ENCODE measurements at regions not wholly inside any gene's neighbourhood (a gene's known extent, or its start where the extent isn't known, plus 50 kb on each side); places are given as distances from the start of the nearest gene placed in this dataset.
"Not testable (repeated sequence)": the region's sequence is repeated elsewhere in the genome, so short reads cannot be mapped to it uniquely, and the experiment has no call there.

GRCh38 chr10:130973127-130973839 is 338.2 kb downstream of the TCERG1L start:
- DNase-seq: no peak

- no peak for DNase-seq
Observed at GRCh38 chr10:130974166-130974565, 337.4 kb downstream of the TCERG1L start.

- not testable (repeated sequence) for DNase-seq
Observed at GRCh38 chr10:130975351-130975750, 336.2 kb downstream of the TCERG1L start.

DNA sequence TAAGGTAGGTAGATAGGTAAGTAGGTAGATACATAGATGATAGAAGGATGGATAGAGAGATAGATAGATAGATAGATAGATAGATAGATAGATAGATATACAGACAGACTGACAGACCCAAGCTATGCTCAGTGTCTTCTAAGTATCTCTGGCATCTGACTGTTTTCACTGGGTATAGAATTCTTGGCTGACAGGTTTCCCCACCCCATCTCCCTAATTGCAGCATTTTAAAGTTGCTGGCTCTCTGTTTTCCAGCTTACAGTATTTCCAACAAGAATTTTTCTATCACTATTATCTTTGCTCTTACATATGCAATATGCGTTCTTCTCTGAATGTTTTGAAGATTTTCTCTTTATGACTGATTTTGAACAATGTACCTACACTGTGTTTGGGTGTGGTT is 328.7 kb downstream of the TCERG1L start:
- no peak for DNase-seq

GRCh38 chr10:130983749-130984148 is 327.8 kb downstream of the TCERG1L start:
- no peak for DNase-seq

DNA sequence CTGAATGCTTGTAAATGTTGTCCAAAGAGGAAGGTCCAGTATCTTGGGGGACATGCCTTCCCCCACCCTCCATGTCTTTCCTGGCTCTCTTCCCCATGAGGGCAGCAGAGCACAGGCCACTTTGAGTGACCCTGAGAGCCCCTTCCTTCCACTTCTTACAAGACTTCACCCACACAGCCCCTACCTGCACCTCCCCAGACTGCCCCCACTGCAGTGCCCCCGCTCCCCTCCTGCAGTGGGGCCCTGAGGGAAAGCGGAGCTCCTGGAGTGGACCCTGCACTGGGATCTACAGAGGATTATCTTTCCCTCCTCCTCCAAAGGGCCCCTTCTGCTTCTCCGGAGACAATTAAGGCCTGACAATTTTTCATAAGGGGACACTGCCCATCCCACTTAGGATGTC is 326.8 kb downstream of the TCERG1L start:
- no peak for DNase-seq

DNA sequence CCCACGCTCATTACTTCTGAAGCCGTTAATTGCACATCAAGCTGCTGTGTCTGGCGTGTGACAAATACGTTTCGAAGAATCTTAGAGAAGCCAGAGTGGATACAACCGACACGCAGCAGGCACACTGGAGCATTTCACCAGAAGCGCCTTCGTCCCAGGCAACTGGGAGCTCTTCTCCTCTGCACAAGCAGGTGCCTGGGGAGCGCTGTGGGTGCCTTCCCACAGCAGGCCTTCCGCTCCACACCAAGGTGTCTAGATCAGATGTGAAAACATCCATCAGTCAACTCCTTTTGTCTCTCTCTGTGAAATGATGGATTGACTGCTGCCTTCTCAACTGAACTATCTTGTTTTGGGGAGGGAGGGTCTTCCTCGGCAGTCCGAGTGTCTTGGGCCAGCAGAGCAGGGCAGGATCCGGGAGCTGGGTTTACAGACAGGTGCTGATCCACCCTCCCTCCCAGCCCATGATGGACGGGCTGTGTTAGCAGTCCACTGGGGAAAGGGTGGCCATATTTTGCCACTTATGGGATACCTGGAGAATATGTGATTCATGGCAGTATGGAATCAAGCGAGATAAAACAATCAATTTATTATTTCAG is 326.3 kb downstream of the TCERG1L start:
- no peak for DNase-seq

DNA sequence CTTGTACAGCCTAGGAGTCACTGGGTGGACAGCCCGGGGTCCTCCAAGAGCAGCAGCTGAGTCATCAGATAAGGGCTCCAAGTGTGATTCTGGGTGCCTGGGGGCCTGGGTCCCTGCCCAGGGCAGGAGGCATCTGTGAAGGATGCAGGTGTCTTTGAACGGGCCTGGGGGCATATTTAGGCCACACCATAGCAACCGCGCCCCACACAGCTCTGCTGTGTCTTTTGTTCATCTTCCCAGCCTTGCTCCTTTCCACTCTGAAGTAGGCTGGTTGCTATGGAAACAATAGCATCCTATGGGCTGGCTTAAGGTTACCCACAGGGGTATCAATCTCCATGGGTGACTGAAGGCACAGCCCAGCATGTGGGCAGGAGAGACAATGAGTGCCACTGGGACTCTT is 324.7 kb downstream of the TCERG1L start:
- no peak for DNase-seq

GRCh38 chr10:130987401-130987800 is 324.1 kb downstream of the TCERG1L start:
- DNase-seq: no peak

DNA sequence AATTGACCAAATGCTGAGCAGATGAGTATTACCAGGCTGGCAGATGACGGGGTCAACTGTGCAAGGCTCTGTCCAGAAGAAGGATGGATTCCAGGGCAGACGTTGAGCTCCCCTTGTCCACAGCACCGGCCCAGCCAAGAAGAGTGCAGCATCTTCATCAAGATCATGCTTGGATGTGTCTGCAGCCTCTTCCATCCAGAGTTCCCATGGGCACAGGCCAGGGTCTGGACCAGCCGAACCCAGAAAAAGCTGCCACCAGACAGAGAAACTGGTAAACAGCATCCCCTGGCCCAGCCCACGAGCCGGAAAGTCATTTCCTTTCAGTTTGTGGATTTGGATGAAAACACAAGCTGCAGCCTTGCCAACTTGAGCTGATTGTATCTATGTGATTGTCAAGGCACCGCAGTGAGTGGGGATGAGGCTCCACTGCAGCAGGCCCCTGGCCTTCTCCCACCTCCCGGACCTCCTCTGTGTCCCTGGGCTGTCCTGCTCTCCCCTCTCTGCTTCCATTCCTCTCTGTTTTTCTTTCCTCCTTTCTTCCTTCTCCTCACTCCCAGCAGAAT is 321.8 kb downstream of the TCERG1L start:
- DNase-seq: no peak

- DNase-seq: no peak
Observed at GRCh38 chr10:130990486-130990885, 321.0 kb downstream of the TCERG1L start.

DNA sequence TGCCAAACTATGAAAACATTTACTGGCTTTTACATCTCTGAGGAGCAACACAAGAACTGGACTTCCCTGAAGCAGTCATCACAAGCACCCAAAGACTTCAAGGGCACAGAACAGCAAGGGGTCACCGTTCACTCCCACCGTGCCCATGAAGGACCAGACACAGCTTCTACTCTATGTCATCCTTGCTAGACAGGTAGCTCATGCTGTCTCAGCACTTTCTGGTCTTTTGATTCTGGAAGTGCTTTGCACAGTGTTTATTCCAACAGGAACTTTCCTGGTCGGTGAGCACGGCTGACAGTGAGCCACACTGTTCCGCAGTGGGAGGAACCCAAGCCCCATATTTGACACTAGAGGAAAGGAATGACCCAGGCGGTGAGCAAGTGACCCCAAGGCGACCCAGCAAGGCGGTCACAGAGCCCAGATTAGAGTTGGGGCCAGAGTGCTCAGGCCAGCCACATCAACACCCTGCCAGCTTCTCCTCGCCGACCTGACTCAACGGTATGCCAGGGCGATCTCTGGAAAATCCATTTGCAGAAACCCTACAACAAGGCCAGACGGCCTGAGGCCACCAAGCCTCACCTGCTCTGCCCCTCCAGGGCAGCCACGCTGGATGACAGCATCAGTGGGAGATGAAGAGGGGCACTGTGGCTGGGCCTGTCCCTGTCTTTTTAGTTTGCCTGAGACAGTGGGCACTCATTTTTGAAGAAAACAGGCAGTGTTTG is 318.6 kb downstream of the TCERG1L start:
- no peak for DNase-seq

DNA sequence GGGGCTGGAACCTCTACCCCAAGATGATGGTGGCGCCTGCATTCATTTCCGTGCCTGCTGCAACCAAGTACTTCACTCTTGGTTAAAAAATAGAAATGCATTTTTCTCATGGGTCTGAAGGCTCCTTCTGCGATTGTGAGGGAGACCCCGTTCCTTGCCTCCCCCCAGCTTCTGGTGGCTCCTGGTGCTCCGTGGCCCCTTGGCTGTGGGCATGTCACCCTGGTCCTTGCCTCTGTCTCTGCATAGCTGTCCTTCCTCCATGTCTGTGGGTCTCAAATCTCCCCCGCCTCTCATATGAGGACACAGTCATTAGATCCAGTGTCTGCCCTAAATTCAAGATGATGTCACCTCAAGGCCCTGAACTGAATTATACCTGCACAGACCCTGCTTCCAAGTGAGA is 317.9 kb downstream of the TCERG1L start:
- DNase-seq: no peak

DNA sequence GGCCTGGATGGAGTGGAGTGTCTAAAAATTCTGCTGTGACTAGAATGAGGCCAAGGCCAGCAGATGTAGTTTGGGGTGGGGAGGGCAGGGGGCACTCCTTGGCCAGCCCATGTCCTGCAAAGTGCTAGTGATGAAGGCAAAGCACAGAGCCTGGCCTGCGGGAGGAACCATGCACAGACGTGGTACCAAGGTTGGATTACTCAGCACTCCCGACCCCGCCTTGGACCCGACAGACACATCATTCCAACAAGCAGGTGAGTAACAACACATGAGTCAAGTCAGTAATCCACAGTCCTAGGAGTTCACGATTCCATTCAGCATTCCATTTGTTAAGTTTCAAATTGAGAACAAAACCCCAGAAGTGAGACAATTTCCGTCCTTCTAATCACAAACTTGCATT is 317.3 kb downstream of the TCERG1L start:
- no peak for DNase-seq

DNA sequence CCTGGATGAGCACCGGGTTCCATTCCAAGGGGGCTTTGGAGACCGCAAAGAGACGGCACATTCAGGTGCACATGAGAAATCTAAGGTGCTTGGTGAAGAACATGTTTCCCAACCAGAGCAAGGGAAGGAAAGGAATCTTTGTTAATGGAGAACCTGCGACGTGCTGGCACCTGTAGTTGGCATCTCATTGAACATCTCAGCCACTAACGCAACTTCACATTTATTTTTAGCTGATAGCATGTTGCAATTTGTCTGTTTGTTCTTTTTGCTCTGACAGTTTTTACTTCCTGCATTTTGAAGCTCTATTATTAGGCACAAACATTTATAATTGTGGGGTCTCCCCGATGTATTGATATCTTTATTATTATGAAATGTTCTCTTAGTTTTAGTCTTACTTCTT is 316.7 kb downstream of the TCERG1L start:
- no peak for DNase-seq

- no peak for DNase-seq
Observed at GRCh38 chr10:130997267-130998045, 314.1 kb downstream of the TCERG1L start.

DNA sequence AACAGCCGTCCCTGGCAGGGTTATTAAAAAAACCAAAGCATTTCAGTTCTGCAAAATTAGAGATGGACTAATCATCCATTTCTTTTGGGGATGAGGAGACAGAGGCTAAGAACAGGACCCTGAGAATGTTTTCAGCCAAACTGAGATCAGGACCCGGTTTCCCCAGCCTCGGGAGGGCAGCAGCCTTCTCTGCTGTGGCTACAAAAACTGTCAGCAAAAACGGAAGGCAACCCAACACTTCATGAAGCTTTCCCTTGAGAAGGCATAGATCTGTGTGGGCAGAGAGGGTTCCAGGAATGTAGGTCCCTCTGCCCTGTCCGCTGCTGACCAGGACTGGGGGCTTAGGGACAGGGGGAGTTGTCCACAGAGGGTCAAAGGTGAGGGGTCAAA is 313.5 kb downstream of the TCERG1L start:
- DNase-seq: no peak

DNA sequence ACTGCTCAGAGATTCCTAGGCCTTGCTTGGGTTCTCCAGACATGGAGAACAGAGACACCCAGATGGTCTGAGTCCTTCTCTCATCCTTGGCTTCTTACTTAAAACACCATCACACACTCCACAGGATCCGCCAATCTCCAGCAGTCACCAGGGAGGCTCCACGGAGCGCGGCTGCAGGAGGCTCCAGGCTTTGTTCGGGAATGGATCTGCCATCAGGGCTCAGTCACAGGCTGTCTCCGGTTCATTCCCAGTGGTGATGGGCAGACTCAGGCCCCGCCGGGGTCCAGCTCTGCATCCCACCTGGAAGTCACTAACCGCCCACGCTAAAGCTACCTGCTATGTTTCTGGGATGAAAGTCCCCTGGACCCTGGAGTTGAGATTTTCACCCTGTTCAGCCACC is 312.9 kb downstream of the TCERG1L start:
- DNase-seq: no peak

DNA sequence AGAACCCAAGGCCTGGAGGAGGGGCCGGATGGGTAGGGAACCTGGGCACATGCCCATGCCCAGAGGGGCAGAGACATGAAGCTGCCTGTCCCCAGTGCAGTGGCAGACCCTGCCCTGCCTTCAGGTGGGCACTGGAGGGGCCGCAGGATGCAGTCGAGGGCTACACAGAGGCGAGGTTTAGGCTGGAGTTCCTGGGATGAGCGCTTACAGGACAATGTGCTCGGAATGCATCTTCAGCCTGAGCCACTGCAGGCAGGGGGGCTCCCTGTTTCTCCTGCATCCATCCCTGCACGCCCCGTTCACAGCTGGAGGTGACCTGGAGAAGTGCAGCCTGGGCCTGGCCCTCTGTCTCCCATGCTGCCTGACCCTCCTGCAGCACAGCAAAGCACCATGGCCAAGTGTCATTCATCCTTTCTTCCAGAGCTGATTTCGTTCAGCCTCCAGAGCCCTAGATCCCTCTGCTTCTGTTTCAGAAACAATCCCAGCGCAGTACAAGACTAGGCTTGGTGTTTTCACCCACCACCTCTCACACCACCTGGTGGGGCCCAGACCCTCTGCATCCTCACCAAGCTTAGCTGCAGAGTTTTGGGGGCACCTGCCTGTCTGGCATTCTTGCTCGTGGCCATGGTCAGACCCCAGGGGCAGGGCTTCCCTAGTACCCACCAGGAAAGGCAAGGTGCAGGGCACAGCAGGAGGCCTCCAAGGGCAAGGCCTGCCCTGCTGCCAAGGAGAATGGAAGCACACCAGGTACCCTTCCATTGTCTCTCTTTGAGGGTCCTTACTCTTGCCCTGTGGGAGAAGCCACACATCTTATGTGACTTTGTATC is 311.9 kb downstream of the TCERG1L start:
- DNase-seq: no peak

DNA sequence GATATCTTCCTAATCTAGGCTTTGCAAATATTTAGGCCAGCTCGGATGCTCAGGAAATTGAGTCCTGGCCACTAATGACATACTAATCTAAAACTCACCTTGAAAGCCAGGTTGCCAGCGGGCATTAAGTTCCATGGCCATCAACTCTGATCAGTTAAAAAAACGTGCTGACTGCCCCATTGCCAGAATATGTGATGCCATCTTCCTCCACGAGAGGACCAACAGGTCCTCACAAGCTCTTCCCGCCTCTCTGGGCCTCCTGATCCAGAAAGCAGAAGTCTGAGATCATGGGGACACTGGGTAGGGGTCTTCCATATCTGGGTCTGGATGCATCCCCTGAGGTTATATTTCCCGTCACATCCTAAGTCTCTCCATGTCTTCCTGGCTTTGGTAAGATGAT is 311.3 kb downstream of the TCERG1L start:
- DNase-seq: no peak

GRCh38 chr10:131000743-131001142 is 310.8 kb downstream of the TCERG1L start:
- DNase-seq: no peak

- DNase-seq: no peak
Observed at GRCh38 chr10:131001438-131001837, 310.1 kb downstream of the TCERG1L start.
